ENCODE measurements at regions not wholly inside any gene's neighbourhood (a gene's known extent, or its start where the extent isn't known, plus 50 kb on each side); places are given as distances from the start of the nearest gene placed in this dataset.

- TF ChIP-seq, protein P1, sequence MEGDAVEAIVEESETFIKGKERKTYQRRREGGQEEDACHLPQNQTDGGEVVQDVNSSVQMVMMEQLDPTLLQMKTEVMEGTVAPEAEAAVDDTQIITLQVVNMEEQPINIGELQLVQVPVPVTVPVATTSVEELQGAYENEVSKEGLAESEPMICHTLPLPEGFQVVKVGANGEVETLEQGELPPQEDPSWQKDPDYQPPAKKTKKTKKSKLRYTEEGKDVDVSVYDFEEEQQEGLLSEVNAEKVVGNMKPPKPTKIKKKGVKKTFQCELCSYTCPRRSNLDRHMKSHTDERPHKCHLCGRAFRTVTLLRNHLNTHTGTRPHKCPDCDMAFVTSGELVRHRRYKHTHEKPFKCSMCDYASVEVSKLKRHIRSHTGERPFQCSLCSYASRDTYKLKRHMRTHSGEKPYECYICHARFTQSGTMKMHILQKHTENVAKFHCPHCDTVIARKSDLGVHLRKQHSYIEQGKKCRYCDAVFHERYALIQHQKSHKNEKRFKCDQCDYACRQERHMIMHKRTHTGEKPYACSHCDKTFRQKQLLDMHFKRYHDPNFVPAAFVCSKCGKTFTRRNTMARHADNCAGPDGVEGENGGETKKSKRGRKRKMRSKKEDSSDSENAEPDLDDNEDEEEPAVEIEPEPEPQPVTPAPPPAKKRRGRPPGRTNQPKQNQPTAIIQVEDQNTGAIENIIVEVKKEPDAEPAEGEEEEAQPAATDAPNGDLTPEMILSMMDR (IDR thresholded peaks at IDR 0.05) = no peak
- no peak for TF ChIP-seq EZH2 (IDR thresholded peaks at IDR 0.05; ENCODE audit: borderline replicate concordance, insufficient read depth, low read depth, low read length, poor library complexity, severe bottlenecking)
Observed at GRCh38 chr2:122395687-122396086, 640.2 kb downstream of the TSN start.
